Coronary artery (tissue), 2 donors: ENCODE measurements at regions not wholly inside any gene's neighbourhood (a gene's known extent, or its start where the extent isn't known, plus 50 kb on each side); places are given as distances from the start of the nearest gene placed in this dataset.

Experiments used
- DNase-seq: peaks from one replicate; pipeline ENCODE4 v3.0.0-alpha.2; 2017; ENCODE audit warnings: low spot score
- H3K27ac ChIP-seq, 2 donors: fragments of 200-600 bp; sonication (generic); one replicate each; pipeline ENCODE4 v1.5.1; 2016 to 2019
- H3K4me3 ChIP-seq: fragments of 200-600 bp; sonication (generic); 2 replicates; pipeline ENCODE4 v1.5.1; 2016; ENCODE audit warnings: mild to moderate bottlenecking, moderate library complexity
- CTCF ChIP-seq: fragments of 200-600 bp; sonication (generic); IDR thresholded peaks from one replicate; pipeline ENCODE4 v1.5.1; 2019; ENCODE audit warnings: antibody characterized with exemption

- no peak overlapping the region for H3K27ac ChIP-seq
- H3K4me3 ChIP-seq, result no peak overlapping the region
- no peak for TF ChIP-seq CTCF
- DNase-seq, result no peak
Measured at GRCh38 chr4:101730291-101731117, 60.0 kb upstream of the BANK1 start.

GRCh38 chr4:101727238-101727637, 63.3 kb upstream of the BANK1 start:
- DNase-seq, result no peak
- Histone ChIP-seq H3K27ac (no peak overlapping the region), H3K4me3 (no peak overlapping the region)
- no peak for TF ChIP-seq CTCF

- Histone ChIP-seq H3K4me3 (no peak overlapping the region), H3K27ac (no peak overlapping the region)
- DNase-seq, result no peak
- TF ChIP-seq CTCF, result no peak
Measured at GRCh38 chr4:101724093-101724492, 66.4 kb upstream of the BANK1 start.

DNA sequence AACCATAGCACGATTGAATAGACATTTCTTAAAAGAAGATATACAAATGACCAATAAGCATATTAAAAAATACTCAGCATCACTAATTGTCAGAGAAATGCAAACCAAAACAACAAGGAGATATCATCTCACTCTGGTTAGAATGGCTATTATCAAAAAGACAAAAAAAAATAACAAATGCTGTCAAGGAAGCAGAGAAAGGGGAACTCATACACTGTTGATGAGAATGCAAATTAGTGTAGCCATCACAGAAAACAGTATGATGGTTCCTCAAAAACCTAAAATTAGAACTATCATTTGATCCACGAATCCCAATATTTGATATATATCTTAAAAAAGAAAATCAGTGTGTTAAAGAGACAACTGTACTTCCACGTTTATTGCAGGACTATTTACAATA, 71.7 kb upstream of the BANK1 start:
- no peak for DNase-seq
- no peak for TF ChIP-seq CTCF
- no peak overlapping the region for H3K4me3 ChIP-seq
- no peak overlapping the region for H3K27ac ChIP-seq

- no peak overlapping the region for H3K27ac ChIP-seq
- H3K4me3 ChIP-seq, result no peak overlapping the region
- no peak for TF ChIP-seq CTCF
- DNase-seq, result no peak
Measured at GRCh38 chr4:101711590-101712260, 78.8 kb upstream of the BANK1 start.

- no peak for DNase-seq
- TF ChIP-seq CTCF, result no peak
- H3K27ac ChIP-seq, result no peak overlapping the region
- H3K4me3 ChIP-seq, result no peak overlapping the region
Measured at GRCh38 chr4:101710806-101711205, 79.7 kb upstream of the BANK1 start.
